CD14-positive monocyte (primary cell): ENCODE measurements at regions not wholly inside any gene's neighbourhood (a gene's known extent, or its start where the extent isn't known, plus 50 kb on each side); places are given as distances from the start of the nearest gene placed in this dataset.

Experiments
- DNase-seq, 3 donors: peaks; one replicate each; pipeline ENCODE4 v3.0.0-alpha.2; 2011 to 2022
- H2AFZ ChIP-seq: 2 replicates; pipeline ENCODE4 v1.6.0; 2012; ENCODE audit warnings: mild to moderate bottlenecking, low read depth, low read length, inconsistent platforms; ENCODE audit not compliant: insufficient read depth, poor library complexity, severe bottlenecking
- H3K27ac ChIP-seq, 2 donors: 1 replicate in 1 of 2; 2 replicates in 1 of 2; pipeline ENCODE4 v1.5.1; 2012 to 2013; ENCODE audit warnings: low read length in 2 of 2, control low read depth in 1 of 2, inconsistent platforms in 1 of 2, low read depth in 1 of 2, mild to moderate bottlenecking in 1 of 2
- H3K27me3 ChIP-seq, 2 donors: one replicate each; pipeline versions ENCODE4 v1.6.0 to v1.6.1; 2011 to 2013; ENCODE audit warnings: low read length in 2 of 2; ENCODE audit not compliant: control insufficient read depth in 2 of 2, insufficient read depth in 2 of 2
- H3K36me3 ChIP-seq, 2 donors: replicated peaks in 1 of 2; 1 replicate in 1 of 2; 2 replicates in 1 of 2; pipeline versions ENCODE4 v1.5.1 to v1.6.1; 2012 to 2013; ENCODE audit warnings: low read length in 2 of 2, control low read depth in 1 of 2, inconsistent platforms in 1 of 2, mild to moderate bottlenecking in 1 of 2; ENCODE audit not compliant: insufficient read depth in 2 of 2, control insufficient read depth in 1 of 2
- H3K4me1 ChIP-seq, 2 donors: 1 replicate in 1 of 2; 2 replicates in 1 of 2; pipeline versions ENCODE4 v1.5.1 to v1.6.1; 2012 to 2013; ENCODE audit warnings: low read length in 2 of 2, control low read depth in 1 of 2, inconsistent platforms in 1 of 2, mild to moderate bottlenecking in 1 of 2, moderate library complexity in 1 of 2; ENCODE audit not compliant: insufficient read depth in 2 of 2, control insufficient read depth in 1 of 2
- H3K4me2 ChIP-seq: replicated peaks from 2 replicates; pipeline ENCODE3; 2012; ENCODE audit warnings: low read length, moderate library complexity, mild to moderate bottlenecking; ENCODE audit not compliant: poor library complexity, severe bottlenecking; ENCODE audit errors: extremely low read depth
- H3K4me3 ChIP-seq, 3 experiments: fragments of 200-600 bp in 1 of 3; sonication (generic) in 1 of 3; replicated peaks in 1 of 3; 1 replicate in 2 of 3; 2 replicates in 1 of 3; pipeline ENCODE4 v1.5.1; 2011 to 2013; ENCODE audit warnings: low read length in 3 of 3, mild to moderate bottlenecking in 3 of 3, control low read depth in 2 of 3, low read depth in 2 of 3, inconsistent platforms in 1 of 3, moderate library complexity in 1 of 3
- H3K79me2 ChIP-seq: 2 replicates; pipeline ENCODE4 v1.6.0; 2012; ENCODE audit warnings: mild to moderate bottlenecking, control low read depth, inconsistent platforms, low read length, moderate library complexity; ENCODE audit not compliant: insufficient read depth
- H3K9ac ChIP-seq: 2 replicates; pipeline ENCODE4 v1.6.0; 2017; ENCODE audit warnings: low read length, mild to moderate bottlenecking; ENCODE audit not compliant: insufficient read depth, poor library complexity, severe bottlenecking
- H3K9me3 ChIP-seq, 2 donors: replicated peaks in 1 of 2; 1 replicate in 1 of 2; 2 replicates in 1 of 2; pipeline versions ENCODE4 v1.5.1 to v1.6.1; 2012 to 2013; ENCODE audit warnings: low read length in 2 of 2, control low read depth in 1 of 2; ENCODE audit not compliant: control insufficient read depth in 1 of 2, insufficient read depth in 1 of 2
- H4K20me1 ChIP-seq: 2 replicates; pipeline ENCODE4 v1.6.0; 2012; ENCODE audit warnings: mild to moderate bottlenecking, low read length, control low read depth, moderate library complexity; ENCODE audit not compliant: insufficient read depth
- H3K27ac Mint-ChIP-seq, 7 donors: one replicate each; pipeline ENCODE4 v1.8.0; 2020; ENCODE audit warnings: mild to moderate bottlenecking in 7 of 7, mixed read lengths in 7 of 7, moderate library complexity in 6 of 7, inconsistent platforms in 2 of 7
- H3K27me3 Mint-ChIP-seq, 3 donors: one replicate each; pipeline ENCODE4 v1.8.0; 2021 to 2022; ENCODE audit warnings: low read depth in 3 of 3, mild to moderate bottlenecking in 3 of 3, mixed read lengths in 3 of 3, moderate library complexity in 3 of 3, inconsistent platforms in 1 of 3
- H3K36me3 Mint-ChIP-seq, 2 donors: one replicate each; pipeline ENCODE4 v1.8.0; 2020; ENCODE audit warnings: mixed read lengths in 2 of 2, inconsistent platforms in 1 of 2, mild to moderate bottlenecking in 1 of 2
- H3K4me1 Mint-ChIP-seq: one replicate; pipeline ENCODE4 v1.8.0; 2020; ENCODE audit warnings: mild to moderate bottlenecking, mixed read lengths
- H3K4me3 Mint-ChIP-seq, 2 donors: one replicate each; pipeline ENCODE4 v1.8.0; 2020; ENCODE audit warnings: mild to moderate bottlenecking in 2 of 2, mixed read lengths in 2 of 2, moderate library complexity in 1 of 2
- H3K9me3 Mint-ChIP-seq, 7 donors: one replicate each; pipeline ENCODE4 v1.8.0; 2020 to 2022; ENCODE audit warnings: mixed read lengths in 7 of 7, mild to moderate bottlenecking in 6 of 7, moderate library complexity in 6 of 7, inconsistent platforms in 2 of 7
- WGBS: methylation state at CpG from one replicate; pipeline ENCODE4 v1.1.5; 2013; ENCODE audit warnings: missing lambda C conversion rate; ENCODE audit not compliant: insufficient coverage; 5-methylcytosine and 5-hydroxymethylcytosine counted together
- intact Hi-C, 2 donors: fragments of 100-400 bp; cut with micrococcal nuclease; formaldehyde crosslinking; loops; one replicate each; pipeline versions ENCODE4 v1.15.0 to v1.15.1; 2023
- TF ChIP-seq, protein P1 (sequence below): fragments of 200-600 bp; IDR thresholded peaks from one replicate; pipeline ENCODE4 v1.8.0; 2022; ENCODE audit warnings: antibody characterized with exemption, mild to moderate bottlenecking

GRCh38 chr18:38077229-38077628, 511.6 kb upstream of the CELF4 start:
- no peaks in the 10 kb centered on the region for H3K27me3 ChIP-seq
- H3K9me3 ChIP-seq, result peaks cover 16% of the 10 kb centered on the region in 2 donors
- no peak for DNase-seq
- intact Hi-C loops, result loop anchor here in 1 of 2 donors (10.0 kb wide), 1 partner anchor 58 kb away; no protein-coding TSS in a partner anchor
- no peak overlapping the region for H3K4me2 ChIP-seq
- no peaks in the 10 kb centered on the region for H3K4me1 ChIP-seq
- Mint-ChIP-seq H3K36me3 (no peaks in the 10 kb centered on the region), H3K27me3 (no peaks in the 10 kb centered on the region), H3K4me3 (no peak overlapping the region), H3K4me1 (no peaks in the 10 kb centered on the region), H3K9me3 (peaks cover 6 to 13% (median 10%) of the 10 kb centered on the region in 7 donors), H3K27ac (no peak overlapping the region)
- 86% methylated on average over 1 of the region's 4 CpGs for WGBS
- H3K36me3 ChIP-seq, result no peaks in the 10 kb centered on the region
- no peak overlapping the region for H2AFZ ChIP-seq
- no peak overlapping the region for H3K4me3 ChIP-seq
- no peaks in the 10 kb centered on the region for H3K79me2 ChIP-seq
- H3K9ac ChIP-seq, result no peak overlapping the region
- no peaks in the 10 kb centered on the region for H4K20me1 ChIP-seq
- no peak overlapping the region for H3K27ac ChIP-seq
- TF ChIP-seq, protein P1, sequence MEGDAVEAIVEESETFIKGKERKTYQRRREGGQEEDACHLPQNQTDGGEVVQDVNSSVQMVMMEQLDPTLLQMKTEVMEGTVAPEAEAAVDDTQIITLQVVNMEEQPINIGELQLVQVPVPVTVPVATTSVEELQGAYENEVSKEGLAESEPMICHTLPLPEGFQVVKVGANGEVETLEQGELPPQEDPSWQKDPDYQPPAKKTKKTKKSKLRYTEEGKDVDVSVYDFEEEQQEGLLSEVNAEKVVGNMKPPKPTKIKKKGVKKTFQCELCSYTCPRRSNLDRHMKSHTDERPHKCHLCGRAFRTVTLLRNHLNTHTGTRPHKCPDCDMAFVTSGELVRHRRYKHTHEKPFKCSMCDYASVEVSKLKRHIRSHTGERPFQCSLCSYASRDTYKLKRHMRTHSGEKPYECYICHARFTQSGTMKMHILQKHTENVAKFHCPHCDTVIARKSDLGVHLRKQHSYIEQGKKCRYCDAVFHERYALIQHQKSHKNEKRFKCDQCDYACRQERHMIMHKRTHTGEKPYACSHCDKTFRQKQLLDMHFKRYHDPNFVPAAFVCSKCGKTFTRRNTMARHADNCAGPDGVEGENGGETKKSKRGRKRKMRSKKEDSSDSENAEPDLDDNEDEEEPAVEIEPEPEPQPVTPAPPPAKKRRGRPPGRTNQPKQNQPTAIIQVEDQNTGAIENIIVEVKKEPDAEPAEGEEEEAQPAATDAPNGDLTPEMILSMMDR, result no peak

DNA sequence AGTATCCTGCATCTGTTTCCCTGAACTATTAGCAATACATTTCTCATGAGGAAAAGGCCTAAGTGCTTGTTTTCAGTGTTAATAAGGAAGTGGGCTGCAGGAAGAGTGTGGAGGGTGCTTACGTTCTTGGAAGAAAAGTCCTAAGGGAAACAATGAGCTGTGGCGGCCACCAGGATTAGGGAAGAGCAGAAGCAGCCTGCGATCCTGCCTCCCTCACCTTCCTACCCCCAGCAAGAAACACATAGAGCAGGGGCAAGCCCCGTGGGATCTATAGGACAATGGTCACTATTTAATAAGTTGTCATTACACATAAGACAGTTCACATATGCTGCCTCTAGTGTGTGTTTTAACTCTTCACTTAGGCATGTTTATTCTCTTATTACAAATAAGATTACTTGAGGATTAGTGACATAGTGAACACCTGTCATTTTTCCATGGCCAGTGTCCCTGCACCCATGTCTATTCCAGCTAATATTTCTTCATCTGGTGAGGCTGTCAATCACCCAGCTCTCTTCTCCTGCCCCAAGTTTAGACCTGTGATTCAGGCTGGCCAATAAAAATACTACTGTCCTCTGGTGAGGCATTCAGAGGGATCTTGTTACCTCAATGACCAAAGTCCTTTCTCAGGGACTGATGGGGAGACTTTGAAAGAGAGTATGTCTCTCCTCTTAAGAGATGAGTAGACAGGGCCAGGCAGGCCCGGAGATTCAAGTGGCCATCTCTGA, 510.9 kb upstream of the CELF4 start:
- Mint-ChIP-seq H3K9me3 (peaks cover 5 to 13% (median 9%) of the 10 kb centered on the region in 7 donors), H3K4me1 (no peaks in the 10 kb centered on the region), H3K27ac (no peak overlapping the region), H3K36me3 (no peaks in the 10 kb centered on the region), H3K27me3 (no peaks in the 10 kb centered on the region), H3K4me3 (no peak overlapping the region)
- no peaks in the 10 kb centered on the region for H3K36me3 ChIP-seq
- H3K9ac ChIP-seq, result no peak overlapping the region
- no peak for DNase-seq
- intact Hi-C loops, result loop anchor here in 1 of 2 donors (10.0 kb wide), 1 partner anchor 58 kb away; no protein-coding TSS in a partner anchor
- no peak overlapping the region for H2AFZ ChIP-seq
- TF ChIP-seq, protein P1, result no peak
- no peak overlapping the region for H3K4me3 ChIP-seq
- H4K20me1 ChIP-seq, result no peaks in the 10 kb centered on the region
- H3K27me3 ChIP-seq, result no peaks in the 10 kb centered on the region
- no peak overlapping the region for H3K4me2 ChIP-seq
- H3K9me3 ChIP-seq, result peaks cover 16% of the 10 kb centered on the region in 2 donors
- H3K27ac ChIP-seq, result no peak overlapping the region
- no peaks in the 10 kb centered on the region for H3K79me2 ChIP-seq
- H3K4me1 ChIP-seq, result no peaks in the 10 kb centered on the region
- 86% methylated on average over 1 of the region's 5 CpGs for WGBS
